Gastrocnemius medialis (tissue), 4 donors: ENCODE measurements at regions not wholly inside any gene's neighbourhood (a gene's known extent, or its start where the extent isn't known, plus 50 kb on each side); places are given as distances from the start of the nearest gene placed in this dataset.

Experiments used
- ATAC-seq, 2 donors: fragments of 150-250 bp; one replicate each; pipeline ENCODE4 v1.9.1; 2016
- DNase-seq, 2 donors: peaks; one replicate each; pipeline ENCODE4 v3.0.0-alpha.2; 2019
- H3K27ac ChIP-seq, 4 donors: fragments of 200-600 bp; sonication (generic); 1 replicate in 1 of 4; 2 replicates in 3 of 4; pipeline ENCODE4 v1.5.1; 2016 to 2018; ENCODE audit warnings: mild to moderate bottlenecking in 2 of 4, moderate library complexity in 1 of 4
- H3K27me3 ChIP-seq, 3 donors: fragments of 200-600 bp; sonication (generic) in 2 of 3; 1 replicate in 1 of 3; 2 replicates in 2 of 3; pipeline versions ENCODE4 v1.5.1 to v1.6.0; 2016 to 2019; ENCODE audit warnings: mild to moderate bottlenecking in 1 of 3, moderate library complexity in 1 of 3
- H3K36me3 ChIP-seq, 2 donors: fragments of 200-600 bp; sonication (generic) in 1 of 2; one replicate each; pipeline ENCODE4 v1.5.1; 2017 to 2018
- H3K4me1 ChIP-seq, 2 donors: fragments of 200-600 bp; sonication (generic) in 1 of 2; one replicate each; pipeline ENCODE4 v1.5.1; 2016 to 2017; ENCODE audit warnings: mild to moderate bottlenecking in 2 of 2
- H3K4me3 ChIP-seq, 4 donors: fragments of 200-600 bp; sonication (generic) in 3 of 4; 1 replicate in 1 of 4; 2 replicates in 3 of 4; pipeline ENCODE4 v1.5.1; 2016 to 2019; ENCODE audit warnings: mild to moderate bottlenecking in 2 of 4
- H3K9me3 ChIP-seq, 3 donors: fragments of 200-600 bp; sonication (generic) in 2 of 3; 1 replicate in 1 of 3; 2 replicates in 2 of 3; pipeline ENCODE4 v1.5.1; 2016 to 2019
- POLR2A ChIP-seq, 2 donors: fragments of 450-650 bp; IDR thresholded peaks; one replicate each; pipeline ENCODE4 v1.6.1; 2017; ENCODE audit warnings: antibody characterized with exemption in 2 of 2, mild to moderate bottlenecking in 2 of 2, moderate library complexity in 2 of 2
- in situ Hi-C, 4 donors: fragments of 200-750 bp; cut with MboI; loops; one replicate each; pipeline versions ENCODE4 v1.15.0 to v1.8.0; 2017; ENCODE audit warnings: low sequenced_read_pairs in 4 of 4
- intact Hi-C: fragments of 100-400 bp; cut with DNase I; formaldehyde crosslinking; loops from one replicate; pipeline ENCODE4 v1.15.1; 2023; ENCODE audit warnings: low total_unique reads
- TF ChIP-seq, protein P1 (sequence below), 5 experiments: fragments of 450-650 bp in 3 of 5; fragments of 200-600 bp in 2 of 5; sonication (generic) in 2 of 5; IDR thresholded peaks in 4 of 5; conservative IDR thresholded peaks in 1 of 5; 1 replicate in 4 of 5; 2 replicates in 1 of 5; pipeline ENCODE4 v1.5.1; 2016 to 2019; ENCODE audit warnings: antibody characterized with exemption in 5 of 5, mild to moderate bottlenecking in 3 of 5, moderate library complexity in 3 of 5

DNA sequence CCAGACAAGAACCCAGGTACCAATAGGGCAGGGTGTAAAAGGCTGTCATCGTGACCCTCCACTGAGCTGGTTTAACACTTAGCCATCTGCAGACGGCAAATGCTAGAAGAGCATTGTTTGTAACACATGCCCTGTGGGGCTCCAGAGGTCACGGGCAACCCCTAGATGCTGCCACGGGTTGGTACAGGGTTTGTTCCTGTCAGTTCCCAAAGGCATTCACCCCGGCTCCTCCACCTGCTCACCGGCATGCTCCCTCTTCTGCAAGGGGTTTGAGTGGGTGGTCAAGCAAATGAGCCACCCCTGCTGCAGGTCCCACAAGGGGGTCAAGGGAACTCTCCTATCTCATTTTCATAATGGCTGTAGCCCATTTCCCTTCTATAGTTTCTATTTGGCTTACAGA is 229.3 kb downstream of the ZPLD1 start:
- H3K27me3 ChIP-seq: no peaks in the 10 kb centered on the region
- ATAC-seq: no peak
- no peak overlapping the region for H3K27ac ChIP-seq
- intact Hi-C loops: no loop called here
- H3K4me1 ChIP-seq: no peaks in the 10 kb centered on the region
- DNase-seq: no peak
- no peaks in the 10 kb centered on the region for H3K9me3 ChIP-seq
- no peaks in the 10 kb centered on the region for H3K36me3 ChIP-seq
- in situ Hi-C loops: no loop called here
- H3K4me3 ChIP-seq: no peak overlapping the region
- no peak for TF ChIP-seq POLR2A (IDR thresholded peaks at IDR 0.05)
- TF ChIP-seq, protein P1, sequence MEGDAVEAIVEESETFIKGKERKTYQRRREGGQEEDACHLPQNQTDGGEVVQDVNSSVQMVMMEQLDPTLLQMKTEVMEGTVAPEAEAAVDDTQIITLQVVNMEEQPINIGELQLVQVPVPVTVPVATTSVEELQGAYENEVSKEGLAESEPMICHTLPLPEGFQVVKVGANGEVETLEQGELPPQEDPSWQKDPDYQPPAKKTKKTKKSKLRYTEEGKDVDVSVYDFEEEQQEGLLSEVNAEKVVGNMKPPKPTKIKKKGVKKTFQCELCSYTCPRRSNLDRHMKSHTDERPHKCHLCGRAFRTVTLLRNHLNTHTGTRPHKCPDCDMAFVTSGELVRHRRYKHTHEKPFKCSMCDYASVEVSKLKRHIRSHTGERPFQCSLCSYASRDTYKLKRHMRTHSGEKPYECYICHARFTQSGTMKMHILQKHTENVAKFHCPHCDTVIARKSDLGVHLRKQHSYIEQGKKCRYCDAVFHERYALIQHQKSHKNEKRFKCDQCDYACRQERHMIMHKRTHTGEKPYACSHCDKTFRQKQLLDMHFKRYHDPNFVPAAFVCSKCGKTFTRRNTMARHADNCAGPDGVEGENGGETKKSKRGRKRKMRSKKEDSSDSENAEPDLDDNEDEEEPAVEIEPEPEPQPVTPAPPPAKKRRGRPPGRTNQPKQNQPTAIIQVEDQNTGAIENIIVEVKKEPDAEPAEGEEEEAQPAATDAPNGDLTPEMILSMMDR (IDR thresholded peaks at IDR 0.05 in 4 of 5, conservative IDR thresholded peaks at IDR 0.05 in 1 of 5): no peak

DNA sequence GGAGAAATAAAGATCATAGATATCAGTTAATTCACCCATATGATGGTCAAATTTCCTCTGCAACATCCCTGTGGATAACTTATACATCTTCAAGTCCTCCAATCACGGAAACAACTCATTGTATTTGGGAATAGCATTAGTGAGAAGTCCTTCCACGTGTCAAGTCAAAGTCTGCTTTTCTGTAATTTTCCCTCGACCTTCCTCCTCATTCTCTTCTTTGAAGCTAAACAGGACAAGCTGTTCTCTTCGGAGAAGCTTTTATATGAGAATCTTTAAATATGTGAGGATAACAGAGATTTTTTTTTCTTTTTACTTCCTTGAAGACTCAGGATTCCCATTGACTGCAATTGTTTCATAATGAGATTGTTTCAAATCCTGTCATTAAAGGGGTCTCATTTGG is 230.4 kb downstream of the ZPLD1 start:
- in situ Hi-C loops (no loop called here), intact Hi-C loops (no loop called here)
- DNase-seq: no peak
- no peaks in the 10 kb centered on the region for H3K36me3 ChIP-seq
- H3K27ac ChIP-seq: no peak overlapping the region
- H3K9me3 ChIP-seq: no peaks in the 10 kb centered on the region
- no peak for ATAC-seq
- TF ChIP-seq, protein P1 (IDR thresholded peaks at IDR 0.05 in 4 of 5, conservative IDR thresholded peaks at IDR 0.05 in 1 of 5): no peak
- no peak for TF ChIP-seq POLR2A (IDR thresholded peaks at IDR 0.05)
- no peaks in the 10 kb centered on the region for H3K4me1 ChIP-seq
- no peaks in the 10 kb centered on the region for H3K27me3 ChIP-seq
- H3K4me3 ChIP-seq: no peak overlapping the region

DNA sequence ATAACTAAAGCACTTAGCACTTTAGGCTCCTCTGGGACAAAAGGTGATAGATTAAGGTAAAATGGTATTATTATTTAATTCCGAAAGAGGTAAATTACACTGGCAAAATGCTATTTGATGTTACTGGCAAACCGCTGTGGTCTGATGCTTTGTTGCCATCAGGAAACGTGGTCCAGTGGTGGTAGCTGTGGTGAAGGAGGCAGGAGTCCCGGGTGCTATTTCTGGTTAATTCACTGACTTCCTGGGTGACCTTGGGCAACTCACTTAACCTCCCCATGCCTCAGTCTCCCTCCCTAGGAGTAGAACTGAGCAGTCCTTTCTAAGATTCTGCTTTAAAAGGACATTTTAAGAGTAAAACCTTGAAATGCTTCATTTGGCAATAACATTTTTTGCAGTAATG is 233.4 kb downstream of the ZPLD1 start:
- TF ChIP-seq, protein P1 (IDR thresholded peaks at IDR 0.05 in 4 of 5, conservative IDR thresholded peaks at IDR 0.05 in 1 of 5): no peak
- no peak for TF ChIP-seq POLR2A (IDR thresholded peaks at IDR 0.05)
- no peaks in the 10 kb centered on the region for H3K36me3 ChIP-seq
- no peak overlapping the region for H3K4me3 ChIP-seq
- DNase-seq (no peak), ATAC-seq (no peak)
- H3K27ac ChIP-seq: no peak overlapping the region
- in situ Hi-C loops (no loop called here), intact Hi-C loops (no loop called here)
- H3K9me3 ChIP-seq: no peaks in the 10 kb centered on the region
- no peaks in the 10 kb centered on the region for H3K27me3 ChIP-seq
- no peaks in the 10 kb centered on the region for H3K4me1 ChIP-seq

DNA sequence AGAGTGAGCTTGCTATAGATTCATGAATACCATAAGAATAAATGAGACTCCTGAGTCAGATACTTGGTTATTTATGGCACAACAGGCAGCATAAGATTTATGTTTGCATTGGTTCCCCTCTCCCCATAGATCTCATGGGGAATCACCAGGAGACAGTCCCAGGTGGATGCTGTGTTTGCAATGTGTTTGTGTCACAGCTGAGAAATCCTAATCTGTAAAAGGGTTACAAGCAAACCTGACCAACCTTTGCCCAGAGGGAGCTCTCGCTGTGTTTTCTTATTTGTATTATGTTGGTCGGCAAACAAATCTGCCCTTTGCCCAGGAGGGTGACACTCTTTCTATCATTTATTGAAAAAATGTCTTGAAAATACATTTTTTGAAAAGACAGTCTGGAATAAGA is 236.2 kb downstream of the ZPLD1 start:
- no peaks in the 10 kb centered on the region for H3K36me3 ChIP-seq
- no peaks in the 10 kb centered on the region for H3K9me3 ChIP-seq
- DNase-seq (no peak), ATAC-seq (no peak)
- H3K4me1 ChIP-seq: no peaks in the 10 kb centered on the region
- no peak overlapping the region for H3K27ac ChIP-seq
- H3K4me3 ChIP-seq: no peak overlapping the region
- no peaks in the 10 kb centered on the region for H3K27me3 ChIP-seq
- TF ChIP-seq POLR2A (IDR thresholded peaks at IDR 0.05): no peak
- TF ChIP-seq, protein P1 (IDR thresholded peaks at IDR 0.05 in 4 of 5, conservative IDR thresholded peaks at IDR 0.05 in 1 of 5): no peak
- in situ Hi-C loops (no loop called here), intact Hi-C loops (no loop called here)

DNA sequence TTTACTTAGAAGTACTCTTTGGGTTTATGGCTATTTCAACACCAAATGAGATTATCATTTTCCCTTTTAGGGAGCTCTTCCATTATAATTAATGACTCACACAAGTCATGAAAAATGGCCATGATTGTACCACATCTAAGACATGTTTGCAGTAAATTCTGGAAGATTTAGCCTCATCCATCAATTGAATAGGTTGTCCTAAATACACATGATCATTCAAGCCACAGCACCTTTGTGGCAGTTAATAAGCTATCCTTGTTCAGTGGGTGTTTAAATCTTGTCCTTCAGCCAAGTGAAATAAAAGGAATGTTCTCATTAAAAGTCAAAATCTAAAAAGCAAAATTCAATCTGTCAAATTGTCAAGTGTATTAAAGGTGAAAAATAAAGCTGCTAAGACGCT is 237.5 kb downstream of the ZPLD1 start:
- intact Hi-C loops: no loop called here
- no peak for ATAC-seq
- in situ Hi-C loops: no loop called here

More for the DNA sequence above, 237.5 kb downstream of the ZPLD1 start:
- Histone ChIP-seq H3K27me3 (no peaks in the 10 kb centered on the region), H3K4me3 (no peak overlapping the region), H3K27ac (no peak overlapping the region), H3K36me3 (no peaks in the 10 kb centered on the region), H3K4me1 (no peaks in the 10 kb centered on the region), H3K9me3 (no peaks in the 10 kb centered on the region)
- no peak for TF ChIP-seq POLR2A (IDR thresholded peaks at IDR 0.05)
- TF ChIP-seq, protein P1 (IDR thresholded peaks at IDR 0.05 in 4 of 5, conservative IDR thresholded peaks at IDR 0.05 in 1 of 5): no peak
- DNase-seq: no peak
